Fibroblast of mammary gland (primary cell): ENCODE measurements at regions not wholly inside any gene's neighbourhood (a gene's known extent, or its start where the extent isn't known, plus 50 kb on each side); places are given as distances from the start of the nearest gene placed in this dataset.
A peak's percentile ranks its signal among the peaks of the same experiment; 100 is the strongest.
"Not testable (repeated sequence)": the region's sequence is repeated elsewhere in the genome, so short reads cannot be mapped to it uniquely, and the experiment has no call there.

Source experiments
- DNase-seq: peaks from one replicate; pipeline ENCODE4 v3.0.0-alpha.2; 2010; ENCODE audit warnings: low read depth
- H3K4me3 ChIP-seq: 2 replicates; pipeline ENCODE4 v1.5.1; 2011; ENCODE audit warnings: low read depth, mild to moderate bottlenecking, low read length, moderate library complexity; ENCODE audit not compliant: control insufficient read depth
- CTCF ChIP-seq: conservative IDR thresholded peaks from 2 replicates; pipeline ENCODE4 v1.5.1; 2011; ENCODE audit warnings: low read depth, low read length, inconsistent platforms; ENCODE audit not compliant: control insufficient read depth, insufficient read depth

GRCh38 chr2:83103613-83104012 is 1355.5 kb downstream of the SUCLG1 start:
- H3K4me3 ChIP-seq = no peak overlapping the region
- peak; percentile 42 for DNase-seq
- no peak for TF ChIP-seq CTCF

- not testable (repeated sequence) for DNase-seq, H3K4me3 ChIP-seq
Observed at GRCh38 chr2:83089051-83089450, 1370.0 kb downstream of the SUCLG1 start.

DNA sequence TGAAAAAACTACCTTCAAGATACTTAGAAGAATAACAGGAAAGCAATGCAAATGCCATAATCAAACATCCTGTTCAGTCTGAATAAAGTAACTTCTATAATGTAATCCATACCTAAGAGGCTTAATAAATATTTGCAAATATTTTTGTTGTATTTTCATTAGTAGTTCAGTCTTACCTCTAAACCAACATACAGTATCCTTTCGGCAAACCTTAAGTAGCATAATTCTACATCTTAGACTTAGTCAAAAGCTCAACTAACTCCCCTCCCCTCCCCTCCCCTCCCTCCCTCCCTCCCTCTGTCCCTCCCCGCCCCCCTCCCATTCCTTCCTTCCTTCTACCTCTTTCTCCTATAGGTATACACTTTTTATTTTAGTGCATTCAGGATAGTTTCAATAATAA is 1373.2 kb downstream of the SUCLG1 start:
- DNase-seq = no peak
- TF ChIP-seq CTCF = no peak
- no peak overlapping the region for H3K4me3 ChIP-seq

- no peak overlapping the region for H3K4me3 ChIP-seq
- no peak for TF ChIP-seq CTCF
- peak; percentile 7 for DNase-seq
Observed at GRCh38 chr2:83081826-83082690, 1377.0 kb downstream of the SUCLG1 start.

DNA sequence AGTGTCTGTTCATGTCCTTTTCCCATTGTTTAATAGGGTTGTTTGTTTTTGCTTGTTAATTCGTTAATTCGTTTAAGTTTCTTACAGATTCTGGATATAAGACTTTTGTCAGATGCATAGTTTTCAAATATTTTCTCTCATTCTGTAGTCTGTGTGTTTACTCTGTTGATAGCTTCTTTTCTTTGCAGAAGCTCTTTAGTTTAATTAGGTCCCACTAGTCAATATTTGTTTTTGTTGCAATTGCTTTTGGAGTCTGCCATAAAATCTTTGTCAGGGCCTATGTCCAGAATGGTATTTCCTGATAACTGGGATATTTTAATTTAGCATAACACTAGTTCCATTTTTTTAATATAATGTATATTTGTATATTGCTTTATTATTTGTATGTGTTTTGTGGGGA is 1380.1 kb downstream of the SUCLG1 start:
- TF ChIP-seq CTCF = no peak
- no peak overlapping the region for H3K4me3 ChIP-seq
- DNase-seq = no peak

DNA sequence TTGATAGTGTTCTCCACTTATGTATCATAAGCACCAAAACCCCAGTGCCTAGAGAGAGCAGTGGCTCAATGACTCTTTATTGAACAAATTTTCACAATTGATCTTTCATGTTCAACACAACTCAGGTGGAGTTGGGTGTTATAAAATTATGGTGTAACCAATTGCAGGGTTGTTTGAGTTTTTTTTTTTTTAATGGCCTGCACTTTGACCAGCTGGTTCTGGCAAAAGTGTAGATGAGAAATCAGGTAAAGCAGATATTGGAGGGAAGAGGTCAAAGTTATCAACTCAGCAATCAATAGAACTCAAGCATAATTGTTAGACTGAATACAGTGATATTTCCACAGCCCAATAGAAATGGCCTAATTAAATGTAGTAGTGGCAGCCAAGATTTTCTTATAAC is 1386.3 kb downstream of the SUCLG1 start:
- no peak overlapping the region for H3K4me3 ChIP-seq
- TF ChIP-seq CTCF = no peak
- DNase-seq = no peak

- DNase-seq = no peak
- TF ChIP-seq CTCF = no peak
- H3K4me3 ChIP-seq = no peak overlapping the region
Observed at GRCh38 chr2:83071914-83072313, 1387.2 kb downstream of the SUCLG1 start.
